K562 (cell line): ENCODE measurements at regions not wholly inside any gene's neighbourhood (a gene's known extent, or its start where the extent isn't known, plus 50 kb on each side); places are given as distances from the start of the nearest gene placed in this dataset.

ENCODE experiments used
- CTCF ChIP-seq, 3 experiments: IDR thresholded peaks in 2 of 3; conservative IDR thresholded peaks in 1 of 3; 2 replicates each; pipeline ENCODE4 v1.5.1; 2011 to 2012; ENCODE audit warnings: low read length in 3 of 3, mild to moderate bottlenecking in 3 of 3, control low read depth in 2 of 3, improper control_type of control experiment in 1 of 3, inconsistent platforms in 1 of 3, low read depth in 1 of 3, mixed read lengths in 1 of 3, moderate library complexity in 1 of 3; ENCODE audit not compliant: insufficient read depth in 2 of 3
- FOXP4 ChIP-seq: sonication (generic); formaldehyde crosslinking; IDR thresholded peaks from 2 replicates; pipeline ENCODE4 v1.8.0; 2022; ENCODE audit warnings: mild to moderate bottlenecking, missing genetic modification reagents, borderline replicate concordance
- JUN ChIP-seq, 2 experiments: sonication (generic) in 1 of 2; formaldehyde crosslinking in 1 of 2; IDR thresholded peaks; 2 replicates each; pipeline versions ENCODE4 v1.6.1 to v1.8.0; 2012 to 2022; ENCODE audit warnings: borderline replicate concordance in 2 of 2, mild to moderate bottlenecking in 2 of 2, improper control_type of control experiment in 1 of 2, low read depth in 1 of 2, low read length in 1 of 2, missing genetic modification reagents in 1 of 2
- POLR2AphosphoS5 ChIP-seq: IDR thresholded peaks from 2 replicates; pipeline ENCODE4 v1.6.1; 2011; ENCODE audit warnings: mild to moderate bottlenecking, low read depth, low read length, moderate library complexity; ENCODE audit not compliant: control insufficient read depth, insufficient read depth
- POLR3A ChIP-seq: IDR thresholded peaks from 2 replicates; pipeline ENCODE4 v1.6.1; 2011; ENCODE audit warnings: borderline replicate concordance, mild to moderate bottlenecking, moderate library complexity; ENCODE audit not compliant: insufficient read length, insufficient read depth; ENCODE audit errors: extremely low read depth

GRCh38 chr10:83252596-83252995, 886.7 kb upstream of the GHITM start:
- TF ChIP-seq JUN (IDR thresholded peaks at IDR 0.05; ENCODE audit: borderline replicate concordance, low read depth, low read length) (no peak), JUN (CRISPR knock-in tag; IDR thresholded peaks at IDR 0.05; ENCODE audit: borderline replicate concordance) (no peak), POLR3A (no peak), FOXP4 (CRISPR knock-in tag) (no peak), POLR2AphosphoS5 (no peak), CTCF (IDR thresholded peaks at IDR 0.05 in 2 of 3, conservative IDR thresholded peaks at IDR 0.05 in 1 of 3; ENCODE audit: insufficient read depth in 2 of 3, low read depth in 1 of 3, low read length in 3 of 3) (no peak)
